AG04450 (cell line): ENCODE measurements at regions not wholly inside any gene's neighbourhood (a gene's known extent, or its start where the extent isn't known, plus 50 kb on each side); places are given as distances from the start of the nearest gene placed in this dataset.

ENCODE experiments used
- CTCF ChIA-PET: fragments of 300-600, 350-600 bp; formaldehyde crosslinking; extraction: SDS; loops from one replicate; lab custom pipeline; 2022; ENCODE audit warnings: antibody characterized with exemption, inconsistent platforms; lab: Charles Lee
- POLR2A ChIA-PET: fragments of 350-600 bp; formaldehyde crosslinking; extraction: SDS; loops from one replicate; lab custom pipeline; 2021; ENCODE audit warnings: antibody characterized with exemption, inconsistent platforms; lab: Yijun Ruan, JAX
- DNase-seq: peaks from one replicate; pipeline ENCODE4 v3.0.0-alpha.2; 2011; ENCODE audit warnings: low read depth, low spot score
- H3K27ac ChIP-seq: one replicate; pipeline ENCODE4 v1.5.1; 2012; ENCODE audit warnings: low read depth, low read length, control low read depth
- H3K27me3 ChIP-seq: one replicate; pipeline ENCODE4 v1.6.0; 2012; ENCODE audit warnings: low read length; ENCODE audit not compliant: control insufficient read depth, insufficient read depth
- H3K4me3 ChIP-seq: 2 replicates; pipeline ENCODE4 v1.5.1; 2011; ENCODE audit warnings: mild to moderate bottlenecking, low read depth, low read length, control low read depth
- H3K9me3 ChIP-seq: 2 replicates; pipeline ENCODE4 v1.5.1; 2012; ENCODE audit warnings: low read length; ENCODE audit not compliant: control insufficient read depth, insufficient read depth
- CTCF ChIP-seq: IDR thresholded peaks from 2 replicates; pipeline ENCODE4 v1.5.1; 2011; ENCODE audit warnings: low read depth, low read length, control low read depth, inconsistent platforms

DNA sequence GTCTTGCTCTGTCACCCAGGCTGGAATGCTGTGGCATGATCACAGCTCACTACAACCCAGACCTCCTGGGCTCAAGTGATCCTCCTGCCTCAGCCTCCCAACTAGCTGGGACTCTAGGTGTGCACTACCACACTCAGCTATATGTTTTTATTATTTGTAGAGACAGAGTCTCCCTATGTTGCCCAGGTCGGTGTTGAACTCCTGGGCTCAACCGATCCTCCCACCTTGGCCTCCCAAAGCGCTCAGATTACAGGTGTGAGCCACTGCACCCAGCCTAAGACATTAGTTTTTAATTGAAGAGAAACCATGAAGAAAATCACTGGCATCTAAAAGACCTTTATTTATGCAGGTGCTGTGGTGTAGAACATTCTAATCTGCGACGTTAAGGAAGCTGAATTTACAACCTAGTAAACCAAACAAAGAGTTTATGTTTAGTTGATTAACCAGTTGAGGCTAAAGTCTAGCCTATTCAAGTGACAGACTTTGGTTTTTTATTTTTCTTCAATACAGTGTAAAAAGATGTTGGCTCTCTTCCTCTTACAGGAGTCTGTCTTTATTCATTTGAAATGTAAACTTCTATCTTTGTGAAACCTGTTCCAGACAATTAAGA lies 52.5 kb upstream of the NBL1 start:
- no peak overlapping the region for H3K27ac ChIP-seq
- H3K4me3 ChIP-seq: no peak overlapping the region
- no peaks in the 10 kb centered on the region for H3K9me3 ChIP-seq
- ChIA-PET POLR2A (no interaction called here), CTCF (interaction anchor here (0.6 to 1.2 kb wide), 2 partner anchors 9 to 291 kb away, joined by 3 read pairs; partner anchors contain the start of gene OTUD3)
- peaks cover 7% of the 10 kb centered on the region for H3K27me3 ChIP-seq
- DNase-seq: no peak
- TF ChIP-seq CTCF: no peak

- Histone ChIP-seq H3K27me3 (peaks cover 2% of the 10 kb centered on the region), H3K27ac (no peak overlapping the region), H3K4me3 (no peak overlapping the region), H3K9me3 (no peaks in the 10 kb centered on the region)
- POLR2A ChIA-PET: interaction anchor here (0.6 kb wide), 1 partner anchor 56 kb away, joined by 3 read pairs; no protein-coding TSS in a partner anchor
- CTCF ChIA-PET: no interaction called here
- no peak for DNase-seq
- no peak for TF ChIP-seq CTCF
Measured at GRCh38 chr1:19585507-19585906, 58.6 kb upstream of the NBL1 start.

DNA sequence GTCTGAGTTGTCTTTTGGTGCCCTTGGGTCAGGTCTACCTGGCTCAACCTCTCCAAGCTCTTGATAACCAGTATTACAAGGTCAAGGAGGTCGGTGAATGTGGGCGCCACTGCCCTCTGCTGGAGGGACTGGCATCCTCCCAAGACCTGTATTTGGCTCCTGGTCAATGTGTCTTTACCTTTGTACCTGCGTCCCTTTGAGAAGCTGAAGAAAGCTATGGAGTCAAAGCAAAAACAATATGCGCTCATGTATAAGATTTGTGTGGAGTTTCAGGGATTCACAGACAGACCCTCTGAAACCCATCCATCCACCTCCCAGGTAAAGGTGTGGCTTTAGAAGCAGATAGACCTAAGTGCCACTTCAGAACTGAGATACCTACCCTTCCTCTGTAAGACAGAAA lies 61.8 kb upstream of the NBL1 start:
- peak; percentile 47 for TF ChIP-seq CTCF
- Histone ChIP-seq H3K27me3 (no peaks in the 10 kb centered on the region), H3K27ac (no peak overlapping the region), H3K9me3 (no peaks in the 10 kb centered on the region), H3K4me3 (no peak overlapping the region)
- ChIA-PET POLR2A (interaction anchor here (0.6 kb wide), 1 partner anchor 16 kb away, joined by 3 read pairs; no protein-coding TSS in a partner anchor), CTCF (interaction anchor here (0.6 to 2.0 kb wide), 6 partner anchors 9 to 181 kb away, joined by 3 to 5 read pairs (median 3); no protein-coding TSS in a partner anchor)
- DNase-seq: no peak

DNA sequence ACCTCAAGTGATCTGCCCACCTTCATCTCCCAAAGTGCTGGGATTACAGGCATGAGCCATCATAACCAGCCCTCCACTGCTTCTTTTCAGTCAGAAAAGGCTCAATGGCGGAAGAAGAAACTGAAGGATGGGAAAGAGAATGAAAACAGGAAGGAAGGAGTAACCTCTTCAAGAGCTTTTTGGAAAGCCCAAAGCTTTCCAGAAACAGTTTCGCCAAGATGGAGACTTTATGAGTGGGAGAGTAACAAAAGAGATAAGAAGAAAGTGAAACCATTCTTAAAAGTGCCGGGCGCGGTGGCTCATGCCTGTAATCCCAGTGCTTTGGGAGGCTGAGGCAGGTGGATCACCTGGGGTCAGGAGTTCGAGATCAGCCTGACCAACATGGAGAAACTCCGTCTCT lies 62.7 kb upstream of the NBL1 start:
- no peaks in the 10 kb centered on the region for H3K9me3 ChIP-seq
- POLR2A ChIA-PET: no interaction called here
- TF ChIP-seq CTCF: no peak
- H3K27me3 ChIP-seq: no peaks in the 10 kb centered on the region
- H3K4me3 ChIP-seq: no peak overlapping the region
- no peak overlapping the region for H3K27ac ChIP-seq
- CTCF ChIA-PET: interaction anchor here (0.5 to 2.0 kb wide), 3 partner anchors 52 to 116 kb away, joined by 3 to 5 read pairs (median 4); no protein-coding TSS in a partner anchor
- no peak for DNase-seq

GRCh38 chr1:19577561-19577960 lies 66.5 kb upstream of the NBL1 start:
- POLR2A ChIA-PET: no interaction called here
- CTCF ChIA-PET: no interaction called here

More at GRCh38 chr1:19577561-19577960, 66.5 kb upstream of the NBL1 start:
- no peak for TF ChIP-seq CTCF
- no peak for DNase-seq
- Histone ChIP-seq H3K27me3 (no peaks in the 10 kb centered on the region), H3K4me3 (no peak overlapping the region), H3K27ac (no peak overlapping the region), H3K9me3 (peaks cover 3% of the 10 kb centered on the region; the same call in 1 of the 2 replicates)
